Renal pelvis (tissue), 1 donor: ENCODE measurements at regions not wholly inside any gene's neighbourhood (a gene's known extent, or its start where the extent isn't known, plus 50 kb on each side); places are given as distances from the start of the nearest gene placed in this dataset.
"Not testable (repeated sequence)": the region's sequence is repeated elsewhere in the genome, so short reads cannot be mapped to it uniquely, and the experiment has no call there.

Experiments used
- DNase-seq: peaks from one replicate; pipeline ENCODE4 v3.0.0-alpha.2; 2013

DNA sequence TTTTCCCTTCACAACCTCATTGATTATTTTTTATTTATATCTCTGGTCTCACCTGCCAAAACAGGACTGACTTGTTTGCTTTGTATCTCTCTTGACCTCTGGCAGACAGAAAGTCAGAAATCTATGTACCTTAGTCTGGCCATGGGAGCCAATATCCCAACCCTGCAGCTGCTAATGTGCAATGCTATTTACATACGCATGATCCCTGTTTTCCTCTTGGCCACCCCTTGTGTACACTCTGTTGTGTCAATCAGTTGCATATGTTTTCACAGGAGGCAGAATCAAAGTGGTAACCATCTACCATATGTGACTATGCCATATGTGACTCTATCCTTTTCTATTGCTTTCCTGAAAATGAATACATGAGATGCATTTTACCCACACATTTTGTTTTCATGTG is 688.8 kb downstream of the PLA2G4A start:
- no peak for DNase-seq

DNA sequence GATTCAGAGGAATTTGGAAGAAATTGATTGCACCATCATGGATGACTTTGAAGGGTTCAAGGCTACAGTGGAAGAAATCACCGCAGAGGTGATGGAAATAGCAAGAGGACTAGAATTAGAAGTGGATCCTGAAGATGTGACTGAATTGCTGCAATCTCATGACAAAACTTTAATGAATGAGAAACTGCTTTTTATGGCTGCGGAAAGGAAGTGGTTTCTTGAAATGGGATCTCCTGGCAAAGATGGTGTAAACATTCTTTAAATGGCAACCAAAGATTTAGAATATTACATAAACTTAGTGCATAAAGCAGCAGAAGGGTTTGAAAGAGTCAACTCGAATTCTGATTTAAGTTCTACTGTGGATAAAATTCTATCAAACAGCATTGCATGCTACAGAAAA is 698.6 kb downstream of the PLA2G4A start:
- no peak for DNase-seq

DNA sequence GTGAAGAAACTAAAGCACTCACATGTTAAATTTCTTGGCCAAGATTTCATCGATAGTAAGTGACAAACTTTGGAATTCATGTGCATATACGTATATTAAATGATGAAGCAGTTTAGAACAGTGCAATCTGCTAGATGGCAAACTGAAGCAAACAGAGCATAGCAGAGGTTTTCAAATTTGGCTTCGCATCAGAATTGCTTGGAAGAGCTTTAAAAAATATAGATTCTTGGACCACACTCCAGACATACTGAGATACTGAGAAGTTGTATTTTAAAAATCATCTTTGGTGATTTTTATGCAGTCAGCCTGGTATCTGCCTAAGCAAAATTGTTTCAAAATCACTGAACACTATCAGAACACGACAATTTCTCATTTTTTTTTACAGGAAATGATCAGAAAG is 709.2 kb downstream of the PLA2G4A start:
- no peak for DNase-seq

- DNase-seq = no peak
Observed at GRCh38 chr1:187549540-187549939, 720.8 kb downstream of the PLA2G4A start.

- DNase-seq = no peak
Observed at GRCh38 chr1:187551061-187551460, 722.3 kb downstream of the PLA2G4A start.

DNA sequence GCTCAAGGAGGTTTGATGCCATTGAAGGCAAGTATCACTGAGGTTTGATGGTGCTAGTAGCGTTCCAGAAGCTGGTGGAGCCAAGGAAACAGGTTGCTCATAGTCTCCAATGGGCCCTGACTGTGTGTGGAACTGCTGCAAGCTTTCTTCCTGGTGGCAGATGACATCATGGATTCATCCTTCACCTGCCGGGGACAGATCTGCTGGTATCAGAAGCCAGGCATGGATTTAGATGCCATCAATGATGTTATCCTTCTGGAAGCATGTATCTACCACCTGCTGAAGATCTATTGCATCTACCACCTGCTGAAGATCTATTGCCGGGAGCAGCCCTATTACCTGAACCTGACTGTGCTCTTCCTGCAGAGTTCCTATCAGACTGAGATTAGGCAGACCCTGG is 734.4 kb downstream of the PLA2G4A start:
- no peak for DNase-seq

GRCh38 chr1:187566354-187566753 is 737.6 kb downstream of the PLA2G4A start:
- no peak for DNase-seq

- no peak for DNase-seq
Observed at GRCh38 chr1:187568067-187568466, 739.3 kb downstream of the PLA2G4A start.

DNA sequence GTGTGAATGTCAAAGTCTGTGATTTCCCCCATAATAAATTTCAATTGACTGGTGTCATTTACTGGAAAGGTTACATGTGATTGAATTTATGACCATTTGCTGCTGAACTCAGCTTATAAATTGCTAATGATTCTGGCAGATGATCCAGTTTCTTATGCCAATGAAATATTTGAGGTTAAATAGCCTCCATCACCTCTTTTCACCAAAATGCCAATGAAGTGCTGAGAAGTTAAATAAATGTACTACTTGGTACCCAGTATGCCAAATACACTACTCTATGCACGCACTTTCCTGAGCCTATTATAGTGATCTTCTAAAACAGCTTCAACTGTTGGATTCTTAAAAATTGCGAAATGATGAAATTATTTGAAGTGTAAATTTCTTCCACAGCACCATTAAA is 741.4 kb downstream of the PLA2G4A start:
- DNase-seq = no peak

- no peak for DNase-seq
Observed at GRCh38 chr1:187577610-187578009, 748.9 kb downstream of the PLA2G4A start.

DNA sequence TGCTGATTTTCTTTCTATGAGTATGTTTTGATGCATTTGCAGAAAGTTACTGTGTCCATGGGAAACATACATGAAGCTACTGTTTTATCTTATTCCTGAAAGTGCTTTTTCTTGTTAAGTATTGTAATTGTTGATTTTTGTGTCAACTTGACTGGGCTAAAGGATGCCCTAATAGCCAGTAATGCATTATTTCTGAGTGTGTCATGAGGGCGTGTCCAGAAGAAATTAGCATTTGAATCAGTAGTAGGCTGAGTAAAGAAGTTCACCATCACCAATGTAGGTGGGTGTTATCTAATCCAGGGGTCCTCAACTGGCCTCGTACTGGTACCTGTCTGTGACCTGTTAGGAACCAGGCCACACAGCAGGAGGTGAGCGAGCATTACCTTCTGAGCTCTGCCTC is 760.2 kb downstream of the PLA2G4A start:
- no peak for DNase-seq

- DNase-seq = no peak
Observed at GRCh38 chr1:187605736-187606135, 777.0 kb downstream of the PLA2G4A start.

DNA sequence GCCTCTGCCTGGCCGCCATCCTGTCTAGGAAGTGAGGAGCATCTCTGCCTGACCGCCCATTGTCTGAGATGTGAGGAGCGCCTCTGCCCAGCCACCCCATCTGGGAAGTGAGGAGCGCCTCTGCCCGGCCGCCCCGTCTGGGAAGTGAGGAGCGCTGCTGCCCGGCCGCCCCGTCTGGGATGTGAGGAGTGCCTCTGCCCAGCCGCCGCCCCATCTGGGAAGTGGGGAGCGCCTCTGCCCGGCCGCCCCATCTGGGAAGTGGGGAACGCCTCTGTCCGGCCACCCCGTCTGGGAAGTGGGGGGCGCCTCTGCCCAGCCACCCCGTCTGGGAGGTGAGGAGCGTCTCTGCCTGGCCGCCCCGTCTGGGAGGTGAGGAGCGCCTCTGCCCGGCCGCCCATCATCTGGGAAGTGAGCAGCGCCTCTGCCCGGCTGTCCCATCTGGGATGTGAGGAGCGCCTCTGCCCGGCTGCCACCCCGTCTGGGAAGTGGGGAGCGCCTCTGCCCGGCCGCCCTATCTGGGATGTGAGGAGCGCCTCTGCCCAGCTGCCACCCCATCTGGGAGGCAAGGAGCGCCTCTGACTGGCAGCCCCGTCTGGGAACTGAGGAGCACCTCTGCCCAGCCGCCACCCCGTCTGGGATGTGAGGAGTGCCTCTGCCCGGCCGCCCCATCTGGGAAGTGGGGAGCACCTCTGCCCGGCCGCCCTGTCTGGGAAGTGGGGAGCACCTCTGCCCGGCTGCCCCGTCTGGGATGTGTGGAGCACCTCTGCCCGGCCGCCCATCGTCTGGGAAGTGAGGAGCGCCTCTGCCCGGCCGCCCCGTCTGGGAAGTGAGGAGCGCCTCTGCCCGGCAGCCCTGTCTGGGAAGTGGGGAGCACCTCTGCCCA is 787.3 kb downstream of the PLA2G4A start:
- not testable (repeated sequence) for DNase-seq

DNA sequence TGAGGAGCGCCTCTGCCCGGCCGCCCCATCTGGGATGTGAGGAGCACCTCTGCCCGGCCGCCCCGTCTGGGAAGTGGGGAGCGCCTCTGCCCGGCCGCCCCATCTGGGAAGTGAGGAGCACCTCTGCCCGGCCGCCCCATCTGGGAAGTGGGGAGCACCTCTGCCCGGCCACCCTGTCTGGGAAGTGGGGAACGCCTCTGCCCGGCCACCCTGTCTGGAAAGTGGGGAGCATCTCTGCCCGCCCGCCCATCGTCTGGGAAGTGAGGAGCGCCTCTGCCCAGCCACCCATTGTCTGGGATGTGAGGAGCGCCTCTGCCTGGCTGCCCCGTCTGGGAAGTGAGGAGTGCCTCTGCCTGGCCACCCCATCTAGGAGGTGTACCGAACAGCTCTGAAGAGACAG is 788.1 kb downstream of the PLA2G4A start:
- not testable (repeated sequence) for DNase-seq

GRCh38 chr1:187617776-187618175 is 789.0 kb downstream of the PLA2G4A start:
- DNase-seq = no peak

- DNase-seq = no peak
Observed at GRCh38 chr1:187619175-187619574, 790.4 kb downstream of the PLA2G4A start.

DNA sequence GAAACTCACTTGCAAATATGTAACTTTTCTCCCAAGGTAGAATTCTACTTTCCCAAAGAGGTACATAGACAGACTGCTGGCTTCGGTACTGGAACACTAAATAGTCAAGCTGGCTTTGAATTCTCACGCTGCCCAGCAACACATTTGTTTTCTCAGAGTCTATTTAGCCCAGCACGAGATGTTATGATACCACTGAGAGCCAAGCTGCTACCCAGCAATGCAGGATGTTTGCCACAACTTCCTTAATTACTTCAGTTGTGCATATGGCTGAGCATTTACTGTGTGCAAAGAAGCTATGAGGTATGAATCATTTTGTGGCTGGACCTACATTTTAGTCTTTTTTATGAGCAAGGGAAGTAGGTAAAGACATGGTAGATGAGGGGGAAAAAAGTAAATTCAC is 793.2 kb downstream of the PLA2G4A start:
- DNase-seq = no peak

GRCh38 chr1:187622545-187622944 is 793.8 kb downstream of the PLA2G4A start:
- DNase-seq = no peak

DNA sequence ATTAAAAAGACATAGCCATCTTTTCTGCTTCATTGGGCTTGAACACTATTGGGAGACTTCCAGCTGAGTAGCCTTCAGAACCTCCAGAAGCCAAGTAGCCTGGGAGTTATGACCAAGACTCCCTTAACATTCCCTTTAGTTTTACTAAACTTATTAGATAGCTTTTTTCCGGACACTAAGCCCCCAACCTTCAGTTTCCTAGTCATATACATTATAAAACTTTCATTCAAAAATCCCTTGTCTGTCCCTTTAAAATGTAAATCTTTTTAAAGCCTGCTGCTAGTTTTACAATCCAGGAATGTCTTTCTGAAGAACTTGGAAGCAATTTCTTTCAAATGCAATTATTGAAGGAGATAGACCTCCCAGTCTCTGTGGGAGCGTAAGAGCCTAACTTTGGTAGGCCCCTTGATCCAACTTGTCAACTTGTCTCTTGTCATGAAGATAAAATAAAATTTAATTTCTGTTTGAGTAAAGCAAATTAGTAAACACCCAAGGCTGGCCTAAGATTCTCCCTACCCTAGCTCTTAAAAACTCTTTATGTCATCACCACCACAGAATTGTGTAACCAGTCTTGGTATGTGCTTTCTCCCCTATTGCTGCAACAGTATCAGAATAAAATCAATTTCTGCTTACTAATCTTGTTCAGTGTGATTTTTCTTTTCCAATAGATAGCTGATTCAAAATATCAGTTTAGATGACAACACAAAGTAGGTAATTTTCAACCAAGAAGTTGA is 796.2 kb downstream of the PLA2G4A start:
- no peak for DNase-seq

GRCh38 chr1:187626056-187626455 is 797.3 kb downstream of the PLA2G4A start:
- DNase-seq = no peak

- no peak for DNase-seq
Observed at GRCh38 chr1:187627516-187627915, 798.8 kb downstream of the PLA2G4A start.

GRCh38 chr1:187629075-187629474 is 800.3 kb downstream of the PLA2G4A start:
- DNase-seq = no peak

DNA sequence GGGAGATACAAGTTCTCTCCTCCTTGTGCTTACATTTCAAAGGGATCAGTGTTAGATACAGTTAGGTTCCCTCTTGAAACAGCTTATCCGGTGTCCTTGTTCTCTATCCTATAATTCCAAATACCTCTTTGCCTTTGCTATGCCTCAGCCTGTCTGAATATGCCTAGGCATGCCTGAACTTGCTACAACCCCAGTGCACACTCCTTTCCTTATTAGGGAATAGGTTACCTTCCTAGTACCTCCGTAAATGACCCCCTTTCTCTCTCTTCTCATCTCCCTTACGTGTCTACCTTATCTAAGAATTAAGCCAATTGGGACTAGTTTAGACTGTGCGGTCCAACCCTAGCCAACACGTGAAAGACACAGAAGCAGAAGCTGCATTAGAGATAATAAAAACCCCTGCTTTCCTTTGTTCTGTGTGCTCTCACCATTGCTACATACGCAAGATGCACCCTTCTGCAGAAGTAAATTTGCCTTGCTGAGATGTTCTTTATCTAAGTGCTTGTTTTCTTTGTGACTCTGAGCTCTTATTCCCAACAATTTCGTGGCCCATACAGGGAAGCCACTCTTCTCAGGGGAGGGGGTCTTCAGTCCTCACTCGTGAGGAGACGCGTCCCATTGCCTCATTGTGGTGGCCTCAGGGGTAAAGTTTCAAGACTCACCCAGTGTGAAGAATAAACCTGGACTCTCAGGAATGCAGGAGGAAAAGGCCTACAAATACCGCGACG is 802.1 kb downstream of the PLA2G4A start:
- DNase-seq = no peak
